ENCODE measurements at regions not wholly inside any gene's neighbourhood (a gene's known extent, or its start where the extent isn't known, plus 50 kb on each side); places are given as distances from the start of the nearest gene placed in this dataset.

DNA sequence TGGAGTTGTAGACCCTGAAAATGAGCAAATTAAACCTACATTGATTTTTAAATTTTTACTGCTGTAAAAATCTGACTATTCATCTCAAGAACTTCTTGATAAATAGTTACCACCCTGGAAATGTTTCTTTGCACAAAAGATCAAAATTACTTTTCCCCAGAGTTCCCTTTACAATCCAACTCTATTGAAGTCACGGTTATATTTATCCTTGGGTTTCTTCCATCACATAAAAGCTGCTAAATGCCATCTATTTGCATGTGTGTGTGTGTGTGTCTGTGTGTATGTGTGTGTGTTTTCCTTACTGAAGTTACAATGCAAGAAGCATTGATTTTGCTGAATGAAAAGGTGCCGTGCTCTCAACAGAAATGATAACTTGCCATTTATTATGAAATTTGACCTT is 1273.0 kb downstream of the ROBO2 start:
- no peak for TF ChIP-seq CTCF (IDR thresholded peaks at IDR 0.05)
- TF ChIP-seq POLR2A (IDR thresholded peaks at IDR 0.05), result no peak

Measured in testis (tissue), 2 donors.